Esophagus squamous epithelium (tissue), 4 donors: ENCODE measurements at regions not wholly inside any gene's neighbourhood (a gene's known extent, or its start where the extent isn't known, plus 50 kb on each side); places are given as distances from the start of the nearest gene placed in this dataset.

Source experiments
- CTCF ChIP-seq, 6 experiments: fragments of 450-650 bp in 4 of 6; fragments of 200-600 bp in 2 of 6; sonication (generic) in 2 of 6; IDR thresholded peaks; one replicate each; pipeline ENCODE4 v1.5.1; 2016 to 2019; ENCODE audit warnings: antibody characterized with exemption in 6 of 6, mild to moderate bottlenecking in 4 of 6, moderate library complexity in 4 of 6
- POLR2A ChIP-seq, 4 donors: fragments of 450-650 bp; IDR thresholded peaks; one replicate each; pipeline ENCODE4 v1.6.1; 2017; ENCODE audit warnings: antibody characterized with exemption in 4 of 4, mild to moderate bottlenecking in 4 of 4, moderate library complexity in 3 of 4

- no peak for TF ChIP-seq CTCF (IDR thresholded peaks at IDR 0.05)
- no peak for TF ChIP-seq POLR2A (IDR thresholded peaks at IDR 0.05)
Observed at GRCh38 chr5:2817031-2817603, 65.6 kb upstream of the IRX2 start.
